GM21360 (cell line): ENCODE measurements at regions not wholly inside any gene's neighbourhood (a gene's known extent, or its start where the extent isn't known, plus 50 kb on each side); places are given as distances from the start of the nearest gene placed in this dataset.

ENCODE experiments used
- ATAC-seq: cut with Tn5 transposase; IDR thresholded peaks from one replicate; pipeline ENCODE4 v1.9.1; 2021; ENCODE audit warnings: mild to moderate bottlenecking, moderate library complexity; ENCODE audit not compliant: unreplicated experiment

GRCh38 chr1:181417915-181418314, 65.4 kb upstream of the CACNA1E start:
- no peak for ATAC-seq

GRCh38 chr1:181423301-181423918, 59.9 kb upstream of the CACNA1E start:
- no peak for ATAC-seq

- no peak for ATAC-seq
Measured at GRCh38 chr1:181424786-181425403, 58.4 kb upstream of the CACNA1E start.

GRCh38 chr1:181425566-181425965, 57.8 kb upstream of the CACNA1E start:
- ATAC-seq: no peak

- ATAC-seq: no peak
Measured at GRCh38 chr1:181429462-181429861, 53.9 kb upstream of the CACNA1E start.

- no peak for ATAC-seq
Measured at GRCh38 chr1:181430015-181430885, 53.1 kb upstream of the CACNA1E start.
